Tibial artery (tissue), 4 donors: ENCODE measurements at regions not wholly inside any gene's neighbourhood (a gene's known extent, or its start where the extent isn't known, plus 50 kb on each side); places are given as distances from the start of the nearest gene placed in this dataset.

Experiments used
- DNase-seq, 2 donors: peaks; one replicate each; pipeline ENCODE4 v3.0.0-alpha.2; 2019
- H3K27ac ChIP-seq, 2 donors: fragments of 200-600 bp; sonication (generic) in 1 of 2; 1 replicate in 1 of 2; 2 replicates in 1 of 2; pipeline ENCODE4 v1.5.1; 2018 to 2019; ENCODE audit warnings: mild to moderate bottlenecking in 1 of 2
- H3K27me3 ChIP-seq, 2 donors: fragments of 200-600 bp; sonication (generic) in 1 of 2; one replicate each; pipeline versions ENCODE4 v1.5.1 to v1.6.0; 2016 to 2019
- H3K36me3 ChIP-seq, 3 donors: fragments of 200-600 bp; sonication (generic) in 2 of 3; one replicate each; pipeline ENCODE4 v1.5.1; 2016 to 2019; ENCODE audit warnings: mild to moderate bottlenecking in 2 of 3
- H3K4me1 ChIP-seq, 4 donors: fragments of 200-600 bp; sonication (generic) in 2 of 4; 1 replicate in 3 of 4; 2 replicates in 1 of 4; pipeline ENCODE4 v1.5.1; 2016 to 2019
- H3K4me3 ChIP-seq, 2 donors: fragments of 200-600 bp; sonication (generic) in 1 of 2; 1 replicate in 1 of 2; 2 replicates in 1 of 2; pipeline ENCODE4 v1.5.1; 2018 to 2019; ENCODE audit warnings: mild to moderate bottlenecking in 2 of 2
- H3K9me3 ChIP-seq, 3 donors: fragments of 200-600 bp; sonication (generic) in 1 of 3; one replicate each; pipeline ENCODE4 v1.5.1; 2016 to 2019
- CTCF ChIP-seq, 2 experiments: fragments of 200-600 bp in 1 of 2; fragments of 450-650 bp in 1 of 2; IDR thresholded peaks; one replicate each; pipeline ENCODE4 v1.5.1; 2017 to 2019; ENCODE audit warnings: antibody characterized with exemption in 2 of 2, mild to moderate bottlenecking in 1 of 2, moderate library complexity in 1 of 2
- intact Hi-C: fragments of 100-400 bp; cut with DNase I; formaldehyde crosslinking; loops from one replicate; pipeline ENCODE4 v1.15.0; 2023; ENCODE audit warnings: low total_unique reads

GRCh38 chr2:2877427-2877826 lies 500.2 kb downstream of the EIPR1 start:
- H3K4me3 ChIP-seq, result no peak overlapping the region
- no peak for TF ChIP-seq CTCF (IDR thresholded peaks at IDR 0.05)
- DNase-seq, result no peak
- H3K36me3 ChIP-seq, result no peaks in the 10 kb centered on the region
- no peaks in the 10 kb centered on the region for H3K4me1 ChIP-seq
- intact Hi-C loops, result no loop called here
- no peak overlapping the region for H3K27ac ChIP-seq
- H3K9me3 ChIP-seq, result peaks cover 0 to 6% (median 0%) of the 10 kb centered on the region in 3 donors
- no peaks in the 10 kb centered on the region for H3K27me3 ChIP-seq

DNA sequence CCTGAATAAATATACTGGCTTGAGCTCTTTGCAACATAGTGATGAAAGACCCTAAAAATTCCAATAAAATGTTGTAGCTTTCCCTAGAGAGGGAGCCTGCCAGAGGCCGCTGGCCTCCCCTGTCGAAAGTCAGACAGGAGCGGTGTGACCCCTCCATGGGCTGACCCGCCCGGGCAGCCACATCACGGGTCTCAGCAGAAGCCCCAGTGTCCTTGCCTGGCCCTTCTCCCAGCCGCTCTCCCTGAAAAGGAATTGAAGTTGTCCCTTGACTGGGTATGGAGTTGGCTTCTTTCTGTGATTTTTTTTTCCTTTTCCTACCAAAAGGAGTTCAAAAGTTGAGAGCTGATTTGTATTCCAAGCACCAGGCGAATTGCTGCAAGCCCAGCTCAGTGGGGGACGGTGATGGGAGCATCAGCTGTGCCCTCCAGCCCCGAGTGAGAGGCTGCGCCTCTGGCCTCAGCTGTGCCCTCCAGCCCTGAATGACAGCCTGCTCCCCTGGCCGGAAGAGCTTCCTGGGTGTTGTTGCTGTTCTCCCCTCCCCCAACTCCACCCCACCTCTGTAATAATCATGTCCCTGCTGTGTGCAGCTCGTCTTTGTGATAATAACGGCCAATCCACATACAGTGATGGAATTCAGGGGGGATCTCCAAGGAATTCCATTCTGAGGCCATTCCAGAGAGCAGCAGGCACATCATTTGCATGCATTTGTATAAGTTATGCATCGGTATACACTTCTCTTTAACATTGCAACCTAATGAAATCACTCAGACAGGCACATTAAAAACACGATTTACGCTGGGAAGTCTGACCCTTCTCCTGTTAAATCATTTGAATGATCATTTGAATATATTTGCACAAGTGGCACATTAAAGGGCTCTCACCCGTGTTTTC lies 501.0 kb downstream of the EIPR1 start:
- DNase-seq, result no peak

DNA sequence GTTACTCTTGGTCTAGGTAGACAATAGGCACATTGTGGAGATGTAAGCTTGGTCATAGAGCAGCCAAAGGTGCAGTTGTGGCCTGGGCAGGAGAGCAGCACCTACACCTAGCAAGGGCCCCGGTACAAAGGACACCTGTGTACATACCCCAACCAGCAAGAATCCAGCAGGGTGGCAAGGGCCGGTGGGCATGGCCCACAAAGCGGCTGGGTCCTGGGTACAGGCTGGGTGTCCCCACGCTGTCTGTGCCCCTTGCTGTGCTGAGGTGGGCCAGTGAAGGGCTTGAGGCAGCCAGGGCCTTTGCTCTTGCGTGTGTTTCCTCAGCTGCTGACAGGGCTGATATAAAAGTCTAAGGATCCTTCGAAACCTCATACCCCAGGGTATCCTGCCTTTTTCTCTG lies 501.8 kb downstream of the EIPR1 start:
- H3K36me3 ChIP-seq, result no peaks in the 10 kb centered on the region
- H3K4me3 ChIP-seq, result no peak overlapping the region
- no peak overlapping the region for H3K27ac ChIP-seq
- TF ChIP-seq CTCF (IDR thresholded peaks at IDR 0.05), result no peak
- intact Hi-C loops, result no loop called here
- no peaks in the 10 kb centered on the region for H3K4me1 ChIP-seq
- DNase-seq, result no peak
- peaks cover 0 to 6% (median 0%) of the 10 kb centered on the region in 3 donors for H3K9me3 ChIP-seq
- no peaks in the 10 kb centered on the region for H3K27me3 ChIP-seq

More for the DNA sequence above, 501.0 kb downstream of the EIPR1 start:
- Histone ChIP-seq H3K9me3 (peaks cover 0 to 6% (median 0%) of the 10 kb centered on the region in 3 donors), H3K27me3 (no peaks in the 10 kb centered on the region), H3K4me1 (no peaks in the 10 kb centered on the region), H3K4me3 (no peak overlapping the region), H3K27ac (no peak overlapping the region), H3K36me3 (no peaks in the 10 kb centered on the region)
- TF ChIP-seq CTCF (IDR thresholded peaks at IDR 0.05), result no peak
- intact Hi-C loops, result no loop called here

DNA sequence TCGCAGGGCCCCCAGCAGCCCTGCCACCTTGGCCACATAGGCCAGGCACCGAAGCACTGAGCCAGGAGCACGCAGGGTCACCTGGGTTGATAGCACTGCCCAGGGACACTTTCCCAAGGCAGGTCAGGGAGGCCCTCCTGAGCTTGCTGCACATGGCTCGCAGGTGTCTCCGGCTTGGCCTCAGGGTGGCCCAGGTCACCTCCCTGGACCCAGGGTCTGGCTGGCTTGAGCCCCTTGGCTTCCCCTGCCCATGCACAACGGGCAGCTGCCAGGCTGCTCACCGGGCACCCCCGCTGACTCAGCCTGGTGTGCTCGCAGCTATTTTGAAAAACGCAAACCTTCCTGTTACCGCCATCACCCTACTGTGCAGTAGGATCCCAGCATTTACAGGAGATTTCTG lies 502.3 kb downstream of the EIPR1 start:
- DNase-seq, result no peak
- H3K4me3 ChIP-seq, result no peak overlapping the region
- H3K36me3 ChIP-seq, result no peaks in the 10 kb centered on the region
- H3K27ac ChIP-seq, result no peak overlapping the region
- H3K9me3 ChIP-seq, result peaks cover 0 to 6% (median 0%) of the 10 kb centered on the region in 3 donors
- no peaks in the 10 kb centered on the region for H3K4me1 ChIP-seq
- no peaks in the 10 kb centered on the region for H3K27me3 ChIP-seq
- intact Hi-C loops, result no loop called here
- TF ChIP-seq CTCF (IDR thresholded peaks at IDR 0.05), result no peak

- Histone ChIP-seq H3K27ac (no peak overlapping the region), H3K9me3 (peaks cover 0 to 6% (median 0%) of the 10 kb centered on the region in 3 donors), H3K27me3 (no peaks in the 10 kb centered on the region), H3K4me1 (no peaks in the 10 kb centered on the region), H3K36me3 (no peaks in the 10 kb centered on the region), H3K4me3 (no peak overlapping the region)
- no peak for TF ChIP-seq CTCF (IDR thresholded peaks at IDR 0.05)
- no peak for DNase-seq
- intact Hi-C loops, result no loop called here
Measured at GRCh38 chr2:2874805-2875204, 502.8 kb downstream of the EIPR1 start.
